Right hindlimb (tissue), 1 donor: ENCODE measurements at regions not wholly inside any gene's neighbourhood (a gene's known extent, or its start where the extent isn't known, plus 50 kb on each side); places are given as distances from the start of the nearest gene placed in this dataset.
"Not testable (repeated sequence)": the region's sequence is repeated elsewhere in the genome, so short reads cannot be mapped to it uniquely, and the experiment has no call there.

Source experiments
- DNase-seq: peaks from one replicate; pipeline ENCODE4 v3.0.0-alpha.2; 2018

- no peak for DNase-seq
Observed at GRCh38 chr1:242610209-242610608, 85.7 kb upstream of the PLD5 start.

GRCh38 chr1:242605521-242605920 lies 81.0 kb upstream of the PLD5 start:
- no peak for DNase-seq

- no peak for DNase-seq
Observed at GRCh38 chr1:242602001-242602400, 77.5 kb upstream of the PLD5 start.

- DNase-seq, result not testable (repeated sequence)
Observed at GRCh38 chr1:242593756-242594155, 69.3 kb upstream of the PLD5 start.

GRCh38 chr1:242586360-242586680 lies 61.8 kb upstream of the PLD5 start:
- no peak for DNase-seq

- no peak for DNase-seq
Observed at GRCh38 chr1:242585616-242586359, 61.3 kb upstream of the PLD5 start.

- no peak for DNase-seq
Observed at GRCh38 chr1:242582669-242583068, 58.2 kb upstream of the PLD5 start.

GRCh38 chr1:242579528-242580235 lies 55.2 kb upstream of the PLD5 start:
- no peak for DNase-seq
